GM12872 (cell line): ENCODE measurements at regions not wholly inside any gene's neighbourhood (a gene's known extent, or its start where the extent isn't known, plus 50 kb on each side); places are given as distances from the start of the nearest gene placed in this dataset.

Experiments used
- CTCF ChIP-seq: IDR thresholded peaks from 3 replicates; pipeline ENCODE4 v1.5.1; 2011; ENCODE audit warnings: low read depth, mild to moderate bottlenecking, low read length, moderate library complexity; ENCODE audit not compliant: insufficient read depth

- no peak for TF ChIP-seq CTCF
Measured at GRCh38 chr4:125433453-125433852, 118.7 kb downstream of the FAT4 start.

- no peak for TF ChIP-seq CTCF
Measured at GRCh38 chr4:125434136-125434535, 119.4 kb downstream of the FAT4 start.

GRCh38 chr4:125440814-125441213 is 126.1 kb downstream of the FAT4 start:
- no peak for TF ChIP-seq CTCF

- TF ChIP-seq CTCF, result no peak
Measured at GRCh38 chr4:125444166-125444565, 129.4 kb downstream of the FAT4 start.

- no peak for TF ChIP-seq CTCF
Measured at GRCh38 chr4:125445525-125445924, 130.8 kb downstream of the FAT4 start.

- no peak for TF ChIP-seq CTCF
Measured at GRCh38 chr4:125447551-125448290, 133.0 kb downstream of the FAT4 start.

GRCh38 chr4:125456075-125456474 is 141.3 kb downstream of the FAT4 start:
- no peak for TF ChIP-seq CTCF
